Cardiac fibroblast (primary cell): ENCODE measurements at regions not wholly inside any gene's neighbourhood (a gene's known extent, or its start where the extent isn't known, plus 50 kb on each side); places are given as distances from the start of the nearest gene placed in this dataset.
A peak's percentile ranks its signal among the peaks of the same experiment; 100 is the strongest.

Experiments used
- DNase-seq, 2 donors: peaks; one replicate each; pipeline versions ENCODE4 v3.0.0 to v3.0.0-alpha.2; 2010; ENCODE audit warnings: low read depth in 2 of 2
- H3K4me3 ChIP-seq, 2 donors: replicated peaks in 1 of 2; 1 replicate in 1 of 2; 2 replicates in 1 of 2; pipeline ENCODE4 v1.5.1; 2011; ENCODE audit warnings: low read depth in 2 of 2, low read length in 2 of 2, mild to moderate bottlenecking in 2 of 2, moderate library complexity in 1 of 2
- CTCF ChIP-seq: IDR thresholded peaks from one replicate; pipeline ENCODE4 v1.5.1; 2011; ENCODE audit warnings: low read depth, mild to moderate bottlenecking, low read length, inconsistent platforms

DNA sequence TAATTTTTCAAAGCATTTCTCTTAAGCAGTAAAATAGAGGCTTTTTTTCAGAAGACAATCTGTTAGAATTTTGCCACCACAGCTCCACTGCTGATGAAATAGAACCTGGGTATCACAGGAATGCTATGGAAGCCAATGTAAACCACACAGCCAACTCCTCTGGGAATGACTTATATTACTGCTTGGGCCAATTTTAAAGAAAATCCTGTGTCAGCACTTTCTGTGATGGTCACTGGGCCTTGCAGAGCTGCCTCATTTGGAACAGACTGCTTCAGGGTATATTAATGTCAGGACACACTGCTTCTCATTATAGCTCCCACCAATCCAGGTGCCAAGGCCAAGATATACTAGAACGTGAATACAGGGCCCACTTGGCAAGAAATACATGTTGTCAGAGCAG lies 144.1 kb upstream of the ACTBL2 start:
- H3K4me3 ChIP-seq, result no peak overlapping the region
- TF ChIP-seq CTCF, result no peak
- peak; percentile 14 to 51 for DNase-seq

DNA sequence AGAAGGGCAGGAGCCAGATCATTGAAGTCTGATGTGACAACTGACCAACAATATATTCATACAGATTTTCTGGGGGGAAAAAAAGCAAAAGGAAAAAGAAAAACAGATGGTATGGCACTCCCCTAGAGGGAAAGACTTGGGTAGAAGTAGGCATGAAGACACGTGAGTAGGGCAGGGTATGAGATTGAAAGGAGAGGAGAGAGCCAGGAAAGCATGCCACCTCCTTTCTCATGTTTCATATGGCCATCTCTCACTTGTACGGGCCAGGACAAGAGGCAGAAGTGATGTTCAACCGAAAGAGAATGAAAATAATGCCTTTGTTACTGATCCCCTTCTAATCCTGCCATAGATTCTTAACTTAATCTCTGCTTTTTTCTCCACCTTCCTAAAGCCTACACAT lies 139.0 kb upstream of the ACTBL2 start:
- TF ChIP-seq CTCF, result no peak
- DNase-seq, result no peak
- no peak overlapping the region for H3K4me3 ChIP-seq

GRCh38 chr5:57618767-57619381 lies 136.3 kb upstream of the ACTBL2 start:
- DNase-seq, result no peak
- no peak for TF ChIP-seq CTCF
- no peak overlapping the region for H3K4me3 ChIP-seq

- TF ChIP-seq CTCF, result no peak
- no peak for DNase-seq
Measured at GRCh38 chr5:57613741-57614140, 131.1 kb upstream of the ACTBL2 start.

GRCh38 chr5:57611177-57611576 lies 128.6 kb upstream of the ACTBL2 start:
- no peak overlapping the region for H3K4me3 ChIP-seq
- TF ChIP-seq CTCF, result no peak
- DNase-seq, result no peak

More at GRCh38 chr5:57613741-57614140, 131.1 kb upstream of the ACTBL2 start:
- no peak overlapping the region for H3K4me3 ChIP-seq

- no peak for TF ChIP-seq CTCF
- DNase-seq, result no peak
- H3K4me3 ChIP-seq, result no peak overlapping the region
Measured at GRCh38 chr5:57608542-57608941, 125.9 kb upstream of the ACTBL2 start.

DNA sequence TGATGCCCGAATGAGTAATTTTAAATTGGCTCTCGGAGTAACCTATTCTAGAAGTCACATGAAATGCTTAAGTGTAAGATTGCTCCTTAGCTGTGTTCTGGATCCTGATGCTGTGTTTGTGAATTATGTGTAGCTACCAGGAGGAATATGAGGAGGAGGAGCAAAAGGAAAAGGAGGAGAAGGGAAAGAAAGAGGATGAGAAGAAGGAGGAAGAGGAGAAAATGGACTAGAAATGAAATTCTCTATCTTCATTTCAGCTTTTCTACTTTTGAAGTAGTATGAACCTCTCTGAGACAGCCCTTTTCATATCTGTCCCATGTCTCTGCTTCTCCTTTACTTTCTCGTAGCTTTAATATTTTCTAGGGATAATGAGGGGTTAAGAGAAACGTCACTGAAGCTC lies 119.4 kb upstream of the ACTBL2 start:
- DNase-seq, result no peak
- no peak overlapping the region for H3K4me3 ChIP-seq
- no peak for TF ChIP-seq CTCF
